Mammary epithelial cell (primary cell): ENCODE measurements at regions not wholly inside any gene's neighbourhood (a gene's known extent, or its start where the extent isn't known, plus 50 kb on each side); places are given as distances from the start of the nearest gene placed in this dataset.

Experiments
- CTCF ChIP-seq, 2 donors: IDR thresholded peaks in 1 of 2; conservative IDR thresholded peaks in 1 of 2; 2 replicates each; pipeline ENCODE4 v1.5.1; 2011 to 2012; ENCODE audit warnings: inconsistent platforms in 2 of 2, low read length in 2 of 2, mild to moderate bottlenecking in 2 of 2, control low read depth in 1 of 2, low read depth in 1 of 2; ENCODE audit not compliant: insufficient read depth in 1 of 2; ENCODE audit errors: extremely low read depth in 1 of 2
- EZH2 ChIP-seq: IDR thresholded peaks from 2 replicates; pipeline ENCODE4 v1.6.1; 2012; ENCODE audit warnings: low read length, inconsistent platforms, borderline replicate concordance

- TF ChIP-seq EZH2 = no peak
- no peak for TF ChIP-seq CTCF (conservative IDR thresholded peaks at IDR 0.05 in 1 of 2, IDR thresholded peaks at IDR 0.05 in 1 of 2; ENCODE audit: extremely low read depth in 1 of 2, insufficient read depth in 1 of 2, low read depth in 1 of 2, low read length in 2 of 2)
Observed at GRCh38 chr3:117122609-117123008, 413.0 kb downstream of the TUSC7 start.
